ENCODE measurements at regions not wholly inside any gene's neighbourhood (a gene's known extent, or its start where the extent isn't known, plus 50 kb on each side); places are given as distances from the start of the nearest gene placed in this dataset.

DNA sequence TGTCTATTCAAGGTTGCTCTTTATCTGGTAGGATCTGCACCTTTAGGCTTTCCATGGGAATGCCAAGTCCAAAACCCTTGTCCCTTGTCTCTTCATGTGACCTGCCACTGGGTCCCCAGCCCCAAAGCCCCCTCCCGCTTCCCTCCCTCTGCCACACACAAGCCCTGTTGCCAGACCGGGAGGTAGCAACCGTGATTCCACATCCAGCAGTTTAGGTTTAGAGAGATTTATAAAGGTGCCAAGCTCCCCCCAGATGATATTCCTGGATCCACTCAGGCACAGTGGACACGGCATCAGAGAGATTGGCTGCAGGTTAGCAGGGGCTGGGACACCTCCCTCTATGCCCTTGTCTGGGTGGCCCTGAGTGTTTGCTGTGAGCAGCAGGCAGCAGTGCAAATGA is 504.7 kb downstream of the CCDC171 start:
- TF ChIP-seq, protein P1, sequence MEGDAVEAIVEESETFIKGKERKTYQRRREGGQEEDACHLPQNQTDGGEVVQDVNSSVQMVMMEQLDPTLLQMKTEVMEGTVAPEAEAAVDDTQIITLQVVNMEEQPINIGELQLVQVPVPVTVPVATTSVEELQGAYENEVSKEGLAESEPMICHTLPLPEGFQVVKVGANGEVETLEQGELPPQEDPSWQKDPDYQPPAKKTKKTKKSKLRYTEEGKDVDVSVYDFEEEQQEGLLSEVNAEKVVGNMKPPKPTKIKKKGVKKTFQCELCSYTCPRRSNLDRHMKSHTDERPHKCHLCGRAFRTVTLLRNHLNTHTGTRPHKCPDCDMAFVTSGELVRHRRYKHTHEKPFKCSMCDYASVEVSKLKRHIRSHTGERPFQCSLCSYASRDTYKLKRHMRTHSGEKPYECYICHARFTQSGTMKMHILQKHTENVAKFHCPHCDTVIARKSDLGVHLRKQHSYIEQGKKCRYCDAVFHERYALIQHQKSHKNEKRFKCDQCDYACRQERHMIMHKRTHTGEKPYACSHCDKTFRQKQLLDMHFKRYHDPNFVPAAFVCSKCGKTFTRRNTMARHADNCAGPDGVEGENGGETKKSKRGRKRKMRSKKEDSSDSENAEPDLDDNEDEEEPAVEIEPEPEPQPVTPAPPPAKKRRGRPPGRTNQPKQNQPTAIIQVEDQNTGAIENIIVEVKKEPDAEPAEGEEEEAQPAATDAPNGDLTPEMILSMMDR (IDR thresholded peaks at IDR 0.05; ENCODE audit: borderline replicate concordance, extremely low read depth, low read length, poor library complexity, severe bottlenecking) = no peak
- no peak for TF ChIP-seq EZH2 (IDR thresholded peaks at IDR 0.05; ENCODE audit: borderline replicate concordance, low read depth, low read length, severe bottlenecking)

All from DND-41 (cell line).